GM12875 (cell line): ENCODE measurements at regions not wholly inside any gene's neighbourhood (a gene's known extent, or its start where the extent isn't known, plus 50 kb on each side); places are given as distances from the start of the nearest gene placed in this dataset.

Experiments used
- H3K4me3 ChIP-seq: one replicate; pipeline ENCODE4 v1.5.1; 2011; ENCODE audit warnings: low read depth, low read length, control low read depth
- TF ChIP-seq, protein P1 (sequence below): IDR thresholded peaks from 2 replicates; pipeline ENCODE4 v1.5.1; 2011; ENCODE audit warnings: low read depth, mild to moderate bottlenecking, control low read depth, inconsistent platforms, low read length, moderate library complexity, borderline replicate concordance; ENCODE audit not compliant: insufficient read depth

DNA sequence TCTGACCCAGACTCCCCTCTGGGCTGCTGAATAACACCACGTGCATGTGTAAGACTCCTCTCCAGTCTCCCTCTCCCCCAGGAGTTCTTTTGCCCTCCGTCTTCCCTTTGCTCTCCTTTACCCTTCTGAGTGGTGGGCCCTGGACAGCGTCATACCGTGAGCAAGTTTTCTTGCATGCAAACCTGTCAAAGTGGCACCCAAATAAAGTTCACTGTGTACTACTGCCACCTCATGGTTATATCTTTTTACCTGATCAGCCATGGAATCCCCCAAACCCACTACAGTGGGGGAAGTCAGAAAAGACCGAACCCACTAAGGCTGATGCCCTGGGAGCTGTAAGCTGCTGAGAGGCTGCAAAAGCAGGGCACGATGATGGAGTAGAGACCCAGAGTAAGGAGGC lies 131.1 kb upstream of the VRK1 start:
- H3K4me3 ChIP-seq: no peak overlapping the region
- TF ChIP-seq, protein P1, sequence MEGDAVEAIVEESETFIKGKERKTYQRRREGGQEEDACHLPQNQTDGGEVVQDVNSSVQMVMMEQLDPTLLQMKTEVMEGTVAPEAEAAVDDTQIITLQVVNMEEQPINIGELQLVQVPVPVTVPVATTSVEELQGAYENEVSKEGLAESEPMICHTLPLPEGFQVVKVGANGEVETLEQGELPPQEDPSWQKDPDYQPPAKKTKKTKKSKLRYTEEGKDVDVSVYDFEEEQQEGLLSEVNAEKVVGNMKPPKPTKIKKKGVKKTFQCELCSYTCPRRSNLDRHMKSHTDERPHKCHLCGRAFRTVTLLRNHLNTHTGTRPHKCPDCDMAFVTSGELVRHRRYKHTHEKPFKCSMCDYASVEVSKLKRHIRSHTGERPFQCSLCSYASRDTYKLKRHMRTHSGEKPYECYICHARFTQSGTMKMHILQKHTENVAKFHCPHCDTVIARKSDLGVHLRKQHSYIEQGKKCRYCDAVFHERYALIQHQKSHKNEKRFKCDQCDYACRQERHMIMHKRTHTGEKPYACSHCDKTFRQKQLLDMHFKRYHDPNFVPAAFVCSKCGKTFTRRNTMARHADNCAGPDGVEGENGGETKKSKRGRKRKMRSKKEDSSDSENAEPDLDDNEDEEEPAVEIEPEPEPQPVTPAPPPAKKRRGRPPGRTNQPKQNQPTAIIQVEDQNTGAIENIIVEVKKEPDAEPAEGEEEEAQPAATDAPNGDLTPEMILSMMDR: no peak

DNA sequence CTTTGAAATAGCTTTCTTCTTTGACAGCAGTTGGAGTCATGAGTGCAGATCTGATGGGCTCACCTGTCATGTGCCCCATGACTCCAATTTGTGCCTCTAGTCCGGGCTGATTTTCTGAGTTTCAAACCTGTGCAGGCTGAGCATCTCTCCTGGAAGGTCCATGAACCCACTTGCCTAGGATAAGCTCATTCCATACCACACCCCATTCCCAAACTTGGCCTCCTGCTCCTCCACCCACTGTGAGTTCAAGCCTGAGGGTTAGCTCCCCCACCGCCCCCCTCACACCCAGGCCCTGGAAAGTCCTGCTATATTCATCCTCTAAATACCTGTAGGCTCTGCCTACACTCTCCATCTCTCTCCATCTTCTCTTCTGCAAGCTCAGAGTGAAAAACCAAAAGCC lies 126.8 kb upstream of the VRK1 start:
- TF ChIP-seq, protein P1: no peak
- H3K4me3 ChIP-seq: no peak overlapping the region

DNA sequence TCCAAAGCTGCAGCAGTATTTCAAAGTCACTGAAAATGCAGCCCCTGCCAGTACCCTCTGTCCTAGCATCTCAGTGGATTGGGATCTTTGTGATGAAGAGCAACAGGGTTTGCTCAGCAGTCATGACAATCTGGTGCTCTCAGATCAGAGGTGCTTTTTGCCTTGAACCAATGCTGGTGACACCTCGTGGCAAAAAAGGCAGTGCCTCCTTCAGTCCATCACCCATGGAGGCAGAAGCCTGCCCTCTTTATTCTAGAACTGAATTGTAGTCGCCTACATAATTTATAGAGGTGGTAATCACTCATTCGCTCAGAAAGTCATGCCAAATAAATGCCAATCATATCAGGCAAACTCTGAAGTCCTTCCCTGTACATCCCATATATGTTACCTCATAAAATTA lies 126.0 kb upstream of the VRK1 start:
- H3K4me3 ChIP-seq: no peak overlapping the region
- TF ChIP-seq, protein P1: no peak

DNA sequence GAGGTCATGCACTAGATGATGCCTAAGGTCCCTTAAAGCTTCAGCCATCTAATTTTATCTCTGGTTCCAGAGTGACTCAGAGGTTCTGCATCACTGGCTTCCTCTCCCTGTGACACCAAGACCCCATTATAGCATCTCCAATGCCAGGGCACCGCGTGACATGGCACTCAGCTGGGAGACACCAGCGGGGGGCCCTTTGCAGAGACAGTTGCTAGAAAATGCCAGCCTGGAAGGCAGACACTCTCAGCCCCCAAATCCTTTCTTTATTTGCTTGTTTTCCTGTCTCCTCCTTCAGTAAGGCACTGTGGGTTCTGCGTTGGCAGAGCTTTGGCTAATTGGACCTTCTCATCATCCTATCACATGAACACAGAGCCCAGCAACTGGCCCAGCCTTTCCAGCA lies 123.5 kb upstream of the VRK1 start:
- no peak overlapping the region for H3K4me3 ChIP-seq
- TF ChIP-seq, protein P1: no peak

DNA sequence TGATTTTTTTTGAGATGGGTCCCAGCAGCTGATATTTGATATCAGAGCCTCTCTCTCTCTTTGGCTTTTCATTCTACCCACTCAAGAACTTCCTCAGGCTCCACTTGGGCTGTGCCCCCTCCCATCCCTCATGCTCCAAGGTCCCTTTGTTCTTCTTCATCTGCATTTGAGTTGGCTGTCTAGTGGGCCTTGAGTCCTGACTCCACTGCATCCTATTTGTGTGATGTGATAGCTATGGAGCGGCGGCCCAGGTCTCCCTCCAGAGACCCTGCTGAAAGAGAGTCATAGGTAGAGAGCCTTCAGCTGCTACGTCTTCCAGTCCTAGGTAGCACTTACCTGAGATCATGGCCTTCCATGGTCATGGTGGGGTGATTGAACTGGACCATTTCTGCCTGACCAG lies 123.1 kb upstream of the VRK1 start:
- TF ChIP-seq, protein P1: no peak

DNA sequence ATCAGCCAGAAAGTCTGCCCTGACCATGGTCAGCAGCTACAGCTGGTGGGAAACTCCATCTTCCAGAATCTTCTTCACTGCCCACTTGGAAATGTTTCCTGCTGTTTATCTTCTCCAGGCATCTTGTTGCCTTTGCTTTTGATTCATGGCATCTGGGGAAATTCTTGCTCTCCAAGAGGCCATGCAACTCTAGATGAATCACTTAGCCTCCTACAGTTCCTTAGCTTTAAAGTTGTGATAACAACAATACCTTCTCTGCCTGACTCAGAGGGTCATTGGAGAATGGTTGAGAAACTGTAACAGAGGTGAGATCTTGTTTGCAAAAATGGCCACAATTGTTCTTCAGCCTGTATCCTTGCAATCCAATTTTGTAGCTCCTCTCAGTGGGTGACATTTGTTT lies 121.0 kb upstream of the VRK1 start:
- TF ChIP-seq, protein P1: no peak
- no peak overlapping the region for H3K4me3 ChIP-seq

More for the DNA sequence above, 123.1 kb upstream of the VRK1 start:
- H3K4me3 ChIP-seq: no peak overlapping the region

DNA sequence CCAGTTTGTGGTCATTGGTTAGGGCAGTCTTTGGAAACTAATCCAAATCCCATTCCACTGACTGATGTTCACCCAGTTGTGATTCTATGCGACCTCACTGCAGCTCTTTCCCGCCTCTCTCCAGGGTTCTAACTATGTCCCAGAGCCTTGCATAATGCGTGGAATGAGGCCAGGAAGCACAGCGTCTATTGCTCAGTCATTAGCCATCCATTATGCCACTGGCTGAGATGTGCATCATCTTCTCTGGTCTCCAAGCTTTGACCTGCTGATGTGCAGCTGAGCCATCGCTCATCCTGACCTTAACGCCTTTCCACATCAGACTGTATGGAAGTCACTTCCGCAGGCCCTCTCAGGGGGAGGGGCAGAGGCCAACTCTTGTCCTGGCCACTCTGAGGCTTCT lies 115.4 kb upstream of the VRK1 start:
- TF ChIP-seq, protein P1: no peak
- H3K4me3 ChIP-seq: no peak overlapping the region
